K562 (cell line): ENCODE measurements at regions not wholly inside any gene's neighbourhood (a gene's known extent, or its start where the extent isn't known, plus 50 kb on each side); places are given as distances from the start of the nearest gene placed in this dataset.

Experiments
- ATF1 ChIP-seq, 2 experiments: fragments of 450-650 bp in 1 of 2; IDR thresholded peaks; 2 replicates each; pipeline ENCODE4 v1.6.1; 2016; ENCODE audit warnings: missing compliant biosample characterization in 1 of 2, missing genetic modification characterization in 1 of 2
- ATF3 ChIP-seq, 2 experiments: fragments of 450-650 bp in 1 of 2; sonication (generic) in 1 of 2; formaldehyde crosslinking in 1 of 2; IDR thresholded peaks in 1 of 2; conservative IDR thresholded peaks in 1 of 2; 2 replicates each; pipeline versions ENCODE4 v1.6.1 to v1.8.1; 2016 to 2023; ENCODE audit warnings: mild to moderate bottlenecking in 2 of 2, moderate library complexity in 2 of 2, inconsistent platforms in 1 of 2, missing genetic modification reagents in 1 of 2
- BRD4 ChIP-seq: fragments of 200-600 bp; sonication (generic); IDR thresholded peaks from 2 replicates; pipeline ENCODE4 v1.6.1; 2017; ENCODE audit warnings: inconsistent platforms
- CLOCK ChIP-seq: fragments of 250-450 bp; sonication (Bioruptor Pico); IDR thresholded peaks from 2 replicates; pipeline ENCODE4 v1.4.0; 2020; ENCODE audit warnings: mild to moderate bottlenecking, moderate library complexity, borderline replicate concordance
- COPS2 ChIP-seq: fragments of 450-650 bp; conservative IDR thresholded peaks from 2 replicates; pipeline ENCODE4 v1.6.1; 2016; ENCODE audit warnings: mild to moderate bottlenecking, moderate library complexity
- CREB3L1 ChIP-seq: fragments of 450-650 bp; IDR thresholded peaks from 2 replicates; pipeline ENCODE4 v1.6.1; 2014; ENCODE audit warnings: low read depth, mild to moderate bottlenecking, moderate library complexity, borderline replicate concordance
- ELF1 ChIP-seq: fragments of 200-800 bp; sonication (Bioruptor generic); IDR thresholded peaks from 2 replicates; pipeline ENCODE4 v1.6.1; 2016; ENCODE audit warnings: missing genetic modification characterization, missing compliant biosample characterization
- HDAC3 ChIP-seq: fragments of 450-650 bp; IDR thresholded peaks from 2 replicates; pipeline ENCODE4 v1.6.1; 2018; ENCODE audit warnings: borderline replicate concordance, mild to moderate bottlenecking, moderate library complexity; ENCODE audit not compliant: partially characterized antibody
- HDAC6 ChIP-seq: IDR thresholded peaks from 2 replicates; pipeline ENCODE4 v1.6.1; 2012; ENCODE audit warnings: low read depth, mild to moderate bottlenecking, control low read depth, inconsistent platforms, low read length, moderate library complexity
- HOXB6 ChIP-seq: fragments of 250-450 bp; sonication (Bioruptor Pico); IDR thresholded peaks from 2 replicates; pipeline ENCODE4 v1.5.1; 2022; ENCODE audit warnings: mild to moderate bottlenecking, borderline replicate concordance
- ILK ChIP-seq: fragments of 450-650 bp; IDR thresholded peaks from 2 replicates; pipeline ENCODE4 v1.6.1; 2016; ENCODE audit warnings: missing genetic modification characterization, low read depth, mild to moderate bottlenecking, missing compliant biosample characterization, moderate library complexity, borderline replicate concordance
- KLF6 ChIP-seq: fragments of 250-450 bp; sonication (Bioruptor Pico); IDR thresholded peaks from 2 replicates; pipeline ENCODE4 v1.4.0; 2020; ENCODE audit warnings: mild to moderate bottlenecking, moderate library complexity, borderline replicate concordance
- LEF1 ChIP-seq: fragments of 450-650 bp; IDR thresholded peaks from 2 replicates; pipeline ENCODE4 v1.6.1; 2016; ENCODE audit warnings: mild to moderate bottlenecking
- MNT ChIP-seq, 2 experiments: fragments of 450-650 bp; conservative IDR thresholded peaks; 2 replicates each; pipeline ENCODE4 v1.6.1; 2017; ENCODE audit warnings: mild to moderate bottlenecking in 2 of 2, moderate library complexity in 2 of 2
- RB1 ChIP-seq: fragments of 450-650 bp; IDR thresholded peaks from 2 replicates; pipeline ENCODE4 v1.6.1; 2017; ENCODE audit warnings: low read depth, mild to moderate bottlenecking
- RFX5 ChIP-seq: IDR thresholded peaks from 2 replicates; pipeline ENCODE4 v1.6.1; 2011; ENCODE audit warnings: low read depth, mild to moderate bottlenecking, improper control_type of control experiment, low read length
- TAF15 ChIP-seq: fragments of 200-400 bp; formaldehyde crosslinking; IDR thresholded peaks from 2 replicates; pipeline ENCODE4 v1.6.1; 2017; ENCODE audit warnings: mild to moderate bottlenecking, low read depth, low read length, moderate library complexity
- TRIM24 ChIP-seq, 2 experiments: fragments of 450-650 bp; IDR thresholded peaks; 2 replicates each; pipeline ENCODE4 v1.6.1; 2016
- ZBTB1 ChIP-seq: sonication (generic); formaldehyde crosslinking; IDR thresholded peaks from 2 replicates; pipeline ENCODE4 v1.8.1; 2023; ENCODE audit warnings: missing genetic modification reagents, low read depth, mild to moderate bottlenecking, borderline replicate concordance
- ZKSCAN8 ChIP-seq: fragments of 200-800 bp; sonication (Bioruptor generic); IDR thresholded peaks from 2 replicates; pipeline ENCODE4 v1.6.1; 2016; ENCODE audit warnings: missing genetic modification characterization, missing compliant biosample characterization
- ZNF668 ChIP-seq: fragments of 250-450 bp; sonication (Bioruptor Pico); IDR thresholded peaks from 2 replicates; pipeline ENCODE4 v1.8.0; 2022; ENCODE audit warnings: mild to moderate bottlenecking, inconsistent platforms
- ZNF766 ChIP-seq: fragments of 200-800 bp; sonication (Bioruptor generic); conservative IDR thresholded peaks from 2 replicates; pipeline ENCODE4 v1.6.1; 2016; ENCODE audit warnings: missing genetic modification characterization, missing compliant biosample characterization

GRCh38 chr3:14261229-14261628 lies 82.6 kb downstream of the LSM3 start (continued):
- TF ChIP-seq CLOCK (CRISPR knock-in tag): no peak
- TF ChIP-seq HDAC6: no peak
- 0 out of 2 replicates have a peak, but pooled peaks have one; percentile 8 for TF ChIP-seq ZKSCAN8
- 0 out of 2 replicates have a peak, but pooled peaks have one; percentile 58 for TF ChIP-seq BRD4
- TF ChIP-seq HOXB6 (CRISPR knock-in tag): no peak
- no peak for TF ChIP-seq KLF6 (CRISPR knock-in tag)
- TF ChIP-seq TRIM24 (IDR thresholded peaks at IDR 0.05): no peak
- TF ChIP-seq MNT (conservative IDR thresholded peaks at IDR 0.05): no peak
- no peak for TF ChIP-seq HDAC3
- TF ChIP-seq ILK: no peak
- no peak for TF ChIP-seq RFX5
- no peak for TF ChIP-seq TAF15
- no peak for TF ChIP-seq ZNF668 (CRISPR knock-in tag)
- TF ChIP-seq RB1: peak; percentile 55
- no peak for TF ChIP-seq ZBTB1 (CRISPR knock-in tag)
- TF ChIP-seq CREB3L1: no peak
- TF ChIP-seq ZNF766 (CRISPR knock-in tag): no peak
- no peak for TF ChIP-seq LEF1
- TF ChIP-seq ATF1 (CRISPR knock-in tag; IDR thresholded peaks at IDR 0.05): no peak
- 0 out of 2 replicates have a peak, but pooled peaks have one; percentile 16 for TF ChIP-seq ATF1 (tag; IDR thresholded peaks at IDR 0.05)
- TF ChIP-seq ELF1 (tag): no peak
- TF ChIP-seq ATF3 (IDR thresholded peaks at IDR 0.05): no peak; the same call in 1 of the 2 replicates
- TF ChIP-seq ATF3 (CRISPR knock-in tag; conservative IDR thresholded peaks at IDR 0.05): no peak
- TF ChIP-seq COPS2: no peak
